ENCODE measurements at regions not wholly inside any gene's neighbourhood (a gene's known extent, or its start where the extent isn't known, plus 50 kb on each side); places are given as distances from the start of the nearest gene placed in this dataset.

DNA sequence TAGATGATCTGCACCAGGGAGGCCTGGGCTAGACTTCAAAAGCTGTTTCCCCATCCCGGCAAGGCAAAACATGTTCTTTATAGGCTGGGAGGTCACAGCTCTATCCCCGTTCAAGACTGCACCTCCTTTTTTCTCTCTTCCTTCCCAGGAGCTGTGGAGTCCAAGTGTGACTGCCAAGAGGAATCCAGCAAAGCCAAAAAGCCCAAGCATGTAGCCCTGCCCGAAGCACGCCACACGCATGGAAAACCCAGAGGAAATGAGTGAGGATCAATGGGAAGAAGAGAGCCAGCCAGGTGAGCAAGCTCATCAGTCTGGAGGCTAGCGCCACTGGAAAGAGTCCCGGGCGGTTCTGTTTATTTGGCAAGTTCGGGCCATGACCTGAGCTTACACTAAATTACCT, 240.4 kb downstream of the PRL start:
- DNase-seq (ENCODE audit: low spot score): no peak

DNA sequence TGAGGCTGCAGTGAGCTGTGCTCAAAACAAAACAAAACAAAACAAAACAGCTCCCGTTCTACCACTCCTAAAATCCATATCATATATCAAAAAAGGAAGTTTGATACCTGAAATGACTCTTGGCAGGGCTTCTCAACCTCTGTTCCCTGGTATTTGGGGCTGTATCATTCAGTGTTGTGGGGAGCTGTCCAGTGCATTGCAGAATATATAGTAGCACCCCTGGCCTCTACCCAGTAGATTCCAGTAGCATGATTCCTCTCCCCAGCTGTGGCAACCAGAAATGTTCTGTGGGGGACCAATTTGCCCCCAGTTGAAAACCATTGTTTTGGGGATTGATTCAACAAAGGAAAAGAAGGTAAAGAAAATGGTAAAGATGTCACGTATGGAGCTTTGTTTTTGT, 238.9 kb downstream of the PRL start:
- DNase-seq (ENCODE audit: low spot score): no peak

DNA sequence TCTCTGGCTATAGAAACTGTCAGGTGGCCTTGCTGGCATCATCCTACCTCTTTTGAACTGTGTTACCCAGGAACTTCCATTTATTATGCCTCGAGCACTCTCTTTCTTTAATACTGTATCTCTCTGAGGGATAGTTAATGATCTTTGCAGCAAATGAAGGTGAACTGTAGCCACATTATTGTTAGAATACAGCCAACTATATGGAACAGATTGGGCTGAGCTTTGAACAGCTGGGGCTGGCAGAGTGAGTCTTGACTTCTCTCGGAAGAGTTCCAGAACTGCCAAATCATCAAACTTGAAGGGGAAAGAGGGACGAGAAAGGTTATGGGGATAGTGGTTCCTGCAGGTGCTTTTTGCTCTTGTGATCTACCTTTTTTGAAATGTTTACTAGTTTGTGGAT, 237.7 kb downstream of the PRL start:
- DNase-seq (ENCODE audit: low spot score): no peak

DNA sequence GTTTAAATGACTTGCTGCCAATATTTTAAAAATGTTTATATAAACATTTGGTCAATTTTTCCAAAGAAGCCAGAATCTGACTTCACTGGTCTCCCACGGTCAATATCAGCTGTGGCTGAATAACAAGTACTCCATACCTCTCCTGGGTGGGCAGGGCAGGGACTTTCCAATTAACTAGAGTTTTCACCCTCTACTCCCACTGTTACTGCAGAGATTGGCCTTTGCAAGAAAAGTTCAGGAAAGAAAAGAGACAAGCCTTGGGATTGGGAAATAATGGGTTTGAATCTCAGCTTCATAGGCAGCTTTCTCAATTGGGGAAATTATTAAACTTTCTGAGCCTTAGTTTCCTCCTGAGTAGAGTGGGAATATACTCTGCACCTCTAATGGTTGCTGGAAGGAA, 236.9 kb downstream of the PRL start:
- no peak for DNase-seq (ENCODE audit: low spot score)

DNA sequence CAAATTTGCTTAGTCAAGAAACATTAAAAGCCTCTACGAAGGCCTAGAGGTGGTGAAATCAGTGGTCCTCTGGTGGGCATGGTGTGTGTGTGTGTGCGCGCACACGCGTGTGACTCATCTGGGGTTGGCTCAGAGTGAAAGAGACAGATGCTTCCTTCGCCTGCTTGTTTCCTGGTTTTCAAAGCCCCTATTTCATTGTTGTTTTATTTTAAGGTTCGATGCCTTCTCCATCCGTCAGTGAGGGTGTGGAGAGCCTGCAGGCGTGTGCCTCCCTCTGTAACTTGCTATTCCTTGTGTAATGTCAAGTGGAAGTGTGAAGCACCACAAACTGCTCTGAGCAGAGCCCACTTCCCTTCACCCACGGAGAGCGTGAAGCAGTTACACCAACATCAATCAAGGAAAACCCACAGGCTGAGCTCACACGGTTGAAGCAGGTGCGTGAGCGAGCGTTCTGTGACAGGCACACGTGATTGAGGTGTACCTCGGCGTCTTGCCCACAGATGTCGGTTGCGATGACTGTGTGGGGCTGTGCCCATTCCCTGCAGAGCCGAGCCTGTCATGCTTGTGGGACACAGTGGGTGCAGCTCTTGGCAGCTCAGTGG, 233.9 kb downstream of the PRL start:
- no peak for DNase-seq (ENCODE audit: low spot score)

DNA sequence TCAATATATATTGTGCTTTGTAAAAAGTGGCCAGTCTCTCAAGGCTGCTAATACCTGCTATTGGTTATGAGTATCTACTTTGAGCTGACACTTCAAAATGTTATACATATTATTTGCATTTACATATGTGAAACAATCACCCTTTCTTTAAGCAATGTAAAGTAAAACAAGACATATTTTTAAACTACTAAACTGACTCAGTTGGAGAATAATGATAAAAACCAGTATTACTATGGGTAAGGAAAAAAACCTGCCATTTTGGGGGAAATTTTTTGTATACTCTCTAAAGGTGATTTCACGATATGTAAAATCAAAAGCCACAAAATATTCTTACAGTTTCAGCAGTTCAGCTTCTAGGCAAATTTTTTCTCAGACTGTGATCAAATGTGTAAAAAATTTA, 232.3 kb downstream of the PRL start:
- DNase-seq (ENCODE audit: low spot score): no peak

DNA sequence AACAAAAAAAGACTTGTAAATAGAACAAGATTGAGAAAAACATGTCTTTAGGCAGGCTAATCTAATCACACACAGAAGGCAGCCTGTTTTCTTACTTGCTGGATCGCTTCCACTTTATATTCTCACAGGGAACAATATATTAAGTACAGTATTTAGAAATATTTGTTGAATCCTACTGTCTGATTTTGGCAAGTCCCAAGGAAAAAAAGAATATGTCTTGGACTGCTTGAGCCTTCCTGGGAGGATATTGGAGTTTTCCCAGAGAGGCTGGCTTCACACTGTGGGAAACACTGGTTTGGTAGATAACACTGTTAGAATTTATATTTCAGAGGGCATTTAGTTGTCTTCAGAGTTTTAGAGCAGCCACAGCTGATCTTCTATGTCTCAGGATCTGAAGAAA, 229.7 kb downstream of the PRL start:
- peak; percentile 79 for DNase-seq (ENCODE audit: low spot score)

DNA sequence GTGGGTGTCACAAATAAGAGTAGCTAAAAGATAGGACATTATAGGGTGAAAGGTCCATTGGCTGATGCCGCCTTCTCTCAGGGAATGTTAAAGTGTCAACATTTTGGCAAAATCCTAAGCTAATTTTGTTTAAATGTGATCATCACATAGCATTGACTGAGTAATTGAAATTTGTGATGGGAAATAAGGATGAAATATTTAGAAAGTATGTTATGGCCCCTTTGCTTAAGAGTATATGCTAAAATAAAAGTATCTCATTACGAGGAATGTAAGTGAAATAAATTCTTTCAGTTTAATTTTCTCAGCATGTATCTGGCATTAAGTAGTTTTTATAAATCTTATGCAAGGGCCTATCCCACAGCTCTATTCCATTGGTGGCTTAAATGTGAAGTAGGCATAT, 229.2 kb downstream of the PRL start:
- no peak for DNase-seq (ENCODE audit: low spot score)

DNA sequence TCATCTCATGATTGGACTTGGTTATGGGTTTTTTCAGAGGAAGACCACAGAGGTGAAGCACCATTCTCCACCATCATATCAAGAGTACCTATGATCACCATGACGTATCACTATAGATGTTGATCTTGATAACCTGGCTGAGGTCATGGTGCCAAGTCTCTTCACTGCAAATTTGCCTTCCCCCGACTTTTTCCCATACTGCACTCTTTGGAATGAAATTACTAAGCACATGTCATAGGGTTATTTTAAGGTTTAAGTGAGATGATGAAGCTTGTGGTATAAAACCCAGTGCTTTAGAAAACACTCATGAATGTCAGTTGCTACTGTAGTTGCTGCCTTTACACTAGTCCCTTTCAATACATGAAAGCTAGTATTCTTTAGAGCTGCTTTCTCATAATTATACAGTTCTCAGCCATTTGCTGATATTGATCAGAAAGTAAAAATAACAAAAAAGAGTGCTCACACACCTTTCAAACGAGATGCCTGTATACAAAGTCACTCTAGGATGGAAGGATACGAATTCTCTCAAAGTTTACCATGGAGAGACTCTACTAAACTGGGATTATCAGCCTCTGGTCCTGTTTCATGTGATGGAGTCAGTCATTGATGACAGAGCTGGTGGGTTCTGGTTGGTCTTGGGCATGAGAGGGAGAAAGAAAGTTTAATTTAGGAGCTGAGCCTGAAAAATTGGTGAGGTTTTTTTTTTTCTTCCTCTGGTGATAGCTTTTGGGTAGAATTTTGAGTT, 228.1 kb downstream of the PRL start:
- DNase-seq (ENCODE audit: low spot score): no peak

DNA sequence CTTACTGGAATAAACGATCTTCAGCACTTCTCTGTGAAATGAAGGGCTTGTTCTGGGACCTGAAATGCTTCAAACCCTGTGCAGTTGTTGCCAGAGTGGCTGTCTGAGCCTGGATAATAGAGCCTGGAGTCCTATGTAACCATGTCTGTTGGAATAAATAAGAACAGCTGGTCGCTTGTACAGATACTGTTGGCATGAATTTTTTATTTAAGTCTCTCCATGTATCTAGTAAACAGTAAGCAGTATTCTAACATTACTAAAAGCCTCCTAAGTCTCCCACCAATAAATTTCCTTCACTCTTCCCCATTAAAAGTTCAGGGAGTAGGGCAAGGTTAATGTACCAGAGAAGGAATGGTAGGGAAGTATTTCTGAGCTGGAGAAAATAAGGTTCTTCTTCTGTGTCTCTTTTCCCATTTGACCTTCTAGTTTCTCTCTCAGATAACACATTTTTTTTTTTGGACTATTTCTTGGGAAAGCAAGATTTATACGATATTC, 227.5 kb downstream of the PRL start:
- DNase-seq (ENCODE audit: low spot score): peak; percentile 40

DNA sequence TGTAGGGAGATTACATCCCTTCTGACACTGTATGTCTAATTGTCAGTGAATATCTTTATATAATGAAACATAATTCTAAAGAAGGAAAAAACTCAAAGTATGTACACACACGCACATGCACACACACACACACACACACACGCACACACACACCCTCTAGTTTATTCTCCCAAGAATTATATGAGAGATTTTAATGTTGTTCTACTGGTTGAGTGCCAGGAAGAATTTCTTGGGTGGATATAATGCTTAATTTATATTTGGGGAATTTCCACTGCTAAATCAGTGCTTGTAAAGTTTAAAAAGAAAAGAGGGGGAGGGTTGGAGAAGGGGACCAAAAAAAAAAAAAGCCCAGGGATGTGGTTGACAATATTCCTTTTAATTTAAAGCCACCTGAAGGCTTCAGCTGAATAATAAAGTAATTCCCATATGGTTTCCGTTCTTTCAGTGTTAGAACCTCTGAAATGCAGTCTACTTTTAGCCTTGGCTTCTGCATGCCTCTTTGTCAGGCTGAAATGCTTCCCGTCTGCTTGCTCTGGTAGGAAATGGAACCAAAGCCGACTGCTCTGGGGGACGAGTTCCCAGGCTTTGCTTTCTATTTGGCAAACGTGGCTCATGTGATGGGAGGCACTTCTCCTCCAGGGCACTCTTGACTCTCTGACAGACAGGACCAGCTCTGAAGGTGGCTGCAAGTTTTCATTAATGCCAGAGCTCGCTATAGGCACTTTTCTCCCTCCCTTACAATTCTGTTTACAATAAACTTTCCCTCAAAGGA, 225.4 kb downstream of the PRL start:
- peak; percentile 80 for DNase-seq (ENCODE audit: low spot score)

DNA sequence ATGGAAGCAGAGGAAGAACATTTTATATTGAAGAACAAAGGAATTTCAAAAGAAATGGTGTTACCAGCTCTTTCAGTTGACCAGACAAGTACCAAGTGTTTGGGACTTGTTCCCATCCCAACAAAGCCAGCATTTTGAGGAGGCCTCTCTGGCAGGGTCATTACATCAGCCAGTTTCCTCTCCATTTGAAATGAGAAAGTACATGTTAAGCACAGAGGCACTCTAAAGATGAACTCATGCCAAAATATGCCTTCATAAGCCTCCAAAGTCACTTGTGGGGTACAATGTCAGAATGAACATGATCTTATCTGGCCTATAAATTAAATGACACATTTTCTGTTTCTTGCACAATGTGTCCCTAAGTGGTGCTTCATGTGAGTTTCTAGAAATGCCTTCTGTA, 223.9 kb downstream of the PRL start:
- DNase-seq (ENCODE audit: low spot score): peak; percentile 43

DNA sequence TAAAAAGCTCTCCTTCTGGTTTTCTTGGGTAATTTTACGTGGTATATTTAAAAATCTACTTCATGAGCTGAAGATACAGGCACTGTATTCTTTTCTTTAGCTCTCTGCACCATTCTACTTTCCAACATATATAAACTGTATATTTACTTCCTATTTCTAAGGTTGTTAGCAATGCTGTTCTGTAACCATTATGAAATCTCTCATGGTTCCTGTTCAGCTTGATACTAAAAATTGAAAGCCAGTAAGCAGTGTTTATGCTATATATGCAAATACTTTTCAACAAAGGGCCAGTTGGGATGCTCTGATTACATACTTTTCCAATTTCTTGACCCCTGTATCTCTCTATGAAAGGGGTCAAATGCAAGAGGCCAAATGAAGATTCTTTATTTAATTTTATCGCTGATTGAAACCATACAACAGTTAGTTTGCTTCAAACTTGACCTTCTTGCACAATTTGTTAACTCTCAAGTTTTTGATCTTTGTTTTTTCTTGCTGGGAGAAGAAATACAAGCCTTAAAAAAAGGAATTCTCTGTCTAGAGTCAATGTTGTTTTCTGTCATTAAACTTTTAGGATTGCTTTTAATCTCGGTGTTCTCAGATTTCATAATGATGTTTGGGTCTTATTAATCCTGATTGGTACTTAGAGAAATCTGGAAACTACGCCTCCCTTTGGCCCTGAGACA, 223.2 kb downstream of the PRL start:
- no peak for DNase-seq (ENCODE audit: low spot score)

DNA sequence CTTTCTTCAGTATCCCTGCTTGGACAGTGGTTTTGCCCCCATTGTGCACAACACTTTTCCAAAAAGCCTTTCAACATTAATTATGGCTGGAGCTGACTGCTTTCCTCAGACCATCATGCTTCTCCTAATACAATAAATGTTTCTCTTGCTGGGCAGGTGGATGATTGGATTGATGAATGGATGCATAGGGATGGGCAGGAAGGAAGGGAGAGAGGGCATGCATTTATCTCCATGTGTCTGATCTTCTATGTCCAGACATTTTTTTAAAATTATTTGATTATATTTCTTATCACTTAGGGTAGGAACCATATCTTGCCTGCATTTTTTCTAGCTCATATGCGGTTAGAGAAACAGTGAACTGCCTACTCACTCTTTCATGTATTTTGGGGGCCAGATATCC, 218.5 kb downstream of the PRL start:
- no peak for DNase-seq (ENCODE audit: low spot score)

DNA sequence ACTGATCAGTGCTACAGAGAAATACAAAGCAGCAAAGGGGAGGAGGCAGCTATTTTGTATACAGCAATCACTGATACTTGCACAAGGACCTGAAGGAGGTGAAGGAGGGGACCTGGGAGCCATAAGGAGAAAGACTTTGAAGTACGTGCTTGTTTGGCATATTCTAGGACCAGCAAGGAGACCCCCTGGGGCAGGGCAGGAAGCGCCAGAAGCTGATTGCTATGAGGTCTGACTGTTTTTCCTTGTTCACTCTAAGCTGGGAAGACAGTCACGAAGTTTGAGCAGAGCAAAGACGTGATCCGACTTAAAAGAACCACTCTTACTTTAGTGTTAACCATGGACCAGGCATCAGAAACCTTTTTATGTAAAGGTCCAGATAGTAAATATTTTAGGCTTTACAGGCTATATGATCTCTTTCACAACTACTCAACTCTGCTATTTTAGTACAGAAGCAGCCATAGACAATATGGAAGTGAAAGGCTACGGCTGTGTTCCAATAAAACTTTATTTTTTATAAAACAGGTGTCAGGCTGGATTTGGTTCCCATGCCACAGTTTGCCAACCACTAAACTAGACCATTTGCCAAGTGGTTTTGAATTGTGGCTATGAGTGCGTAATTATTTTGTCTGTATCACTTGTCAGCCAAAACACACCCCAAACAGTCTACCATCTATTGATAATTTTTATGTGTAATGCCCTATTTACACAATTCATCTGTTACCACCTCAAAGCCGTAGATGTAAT, 217.9 kb downstream of the PRL start:
- DNase-seq (ENCODE audit: low spot score): no peak

DNA sequence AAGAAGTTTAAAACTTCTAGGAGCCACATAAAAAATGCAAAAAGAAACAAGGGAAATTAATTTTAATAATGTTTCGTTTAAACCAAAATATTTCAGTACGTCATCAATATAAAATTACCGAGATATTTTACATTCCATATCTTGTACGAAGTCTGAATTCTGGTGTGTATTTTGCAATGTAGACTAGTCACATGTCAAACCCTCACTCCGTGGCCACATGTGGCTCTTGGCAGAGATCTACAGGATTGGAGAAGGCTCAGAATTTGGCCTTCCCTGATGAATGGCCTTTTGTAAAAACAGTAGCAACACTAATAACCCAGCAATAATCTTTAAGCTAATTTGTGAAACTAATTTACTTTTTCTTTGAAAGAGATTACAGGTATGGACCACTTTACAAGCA, 217.1 kb downstream of the PRL start:
- DNase-seq (ENCODE audit: low spot score): no peak

DNA sequence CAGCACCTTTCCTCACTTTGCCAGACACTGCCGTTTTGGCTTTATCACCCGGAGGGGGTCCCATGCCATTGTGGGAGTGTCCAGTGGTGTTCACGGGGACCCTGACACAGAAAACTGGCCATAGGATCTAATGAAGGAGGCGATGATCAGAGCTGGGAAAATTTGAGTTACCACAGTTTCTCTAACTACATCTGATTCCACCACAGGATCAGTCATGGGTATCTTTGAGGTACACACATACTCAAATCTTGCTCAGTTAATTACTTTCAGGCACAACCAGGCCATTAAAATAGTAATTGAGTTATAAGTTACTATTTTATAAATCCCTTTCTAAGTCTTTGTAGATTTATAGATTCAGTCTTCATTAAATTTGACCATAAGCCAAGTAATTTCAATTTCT, 215.1 kb downstream of the PRL start:
- DNase-seq (ENCODE audit: low spot score): no peak

DNA sequence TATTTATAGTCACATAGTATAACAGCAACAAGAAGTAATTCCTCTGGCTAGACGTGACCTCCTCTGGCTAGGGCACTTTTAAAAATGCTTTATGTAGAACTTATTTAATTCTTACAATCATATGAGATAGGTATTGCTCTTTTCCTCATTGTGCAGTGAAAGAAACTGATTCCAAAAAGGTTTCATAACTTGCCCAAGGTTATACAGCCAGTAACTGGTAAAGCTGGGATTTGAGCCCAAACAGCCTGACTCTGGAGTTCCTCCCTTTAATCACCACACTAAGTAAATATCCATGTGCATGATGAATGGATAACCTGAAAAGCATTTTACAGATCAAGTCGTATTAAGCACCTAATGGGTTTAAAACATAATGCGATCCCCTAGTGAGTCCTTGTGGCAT, 214.6 kb downstream of the PRL start:
- DNase-seq (ENCODE audit: low spot score): no peak

DNA sequence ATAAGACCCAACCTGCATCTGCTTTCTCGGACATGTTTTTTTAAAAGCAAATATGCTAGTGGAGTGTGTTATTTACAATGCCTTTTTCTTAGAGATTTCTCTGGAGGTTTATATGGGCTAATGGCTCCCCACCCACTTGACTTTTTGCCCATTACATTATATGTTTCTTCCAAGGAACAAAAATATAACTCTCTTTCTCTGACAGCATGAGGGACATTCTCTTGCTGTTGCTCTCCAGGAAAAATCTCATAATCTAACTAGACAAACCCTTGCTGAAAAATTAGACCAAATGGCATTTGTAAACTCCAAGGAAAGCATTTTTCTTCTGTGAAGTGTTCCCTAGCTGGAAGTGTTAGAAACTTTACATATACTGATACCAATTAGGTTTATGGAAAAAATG, 213.7 kb downstream of the PRL start:
- DNase-seq (ENCODE audit: low spot score): peak; percentile 47

DNA sequence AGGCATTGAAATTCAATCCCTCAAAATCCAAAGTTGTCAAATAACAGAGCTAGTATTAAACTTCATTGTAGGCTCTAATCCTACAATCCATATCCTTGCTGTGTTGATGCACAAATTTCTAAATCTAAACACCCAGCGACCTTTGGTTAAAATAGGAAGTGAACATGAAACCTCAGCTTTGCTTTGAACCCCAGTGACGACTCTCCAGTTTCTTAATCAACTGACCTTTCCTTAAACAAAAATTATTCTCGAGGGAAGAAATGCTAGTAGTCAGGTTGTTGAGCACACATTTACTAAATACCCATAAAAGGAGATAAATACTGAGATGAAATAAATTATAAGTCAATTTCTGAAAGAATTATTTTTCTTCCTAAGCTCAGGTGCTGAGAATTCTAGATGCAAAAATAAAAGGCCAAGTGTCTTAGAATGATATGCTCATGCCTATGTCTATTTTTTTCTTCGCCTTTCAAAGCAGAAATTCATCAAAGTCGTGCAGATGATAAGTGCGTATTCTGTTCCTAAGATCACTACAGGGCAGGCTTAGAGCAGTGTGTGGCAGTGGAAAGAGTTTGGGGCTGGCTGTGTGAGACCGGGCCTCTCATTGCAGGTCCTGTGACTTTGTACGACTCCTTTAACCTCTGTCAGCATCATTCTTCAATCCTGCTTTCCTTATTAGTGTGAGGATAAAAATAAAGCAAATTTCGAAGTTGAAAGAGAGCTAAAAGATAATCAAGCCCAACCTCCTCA, 208.7 kb downstream of the PRL start:
- no peak for DNase-seq (ENCODE audit: low spot score)

DNA sequence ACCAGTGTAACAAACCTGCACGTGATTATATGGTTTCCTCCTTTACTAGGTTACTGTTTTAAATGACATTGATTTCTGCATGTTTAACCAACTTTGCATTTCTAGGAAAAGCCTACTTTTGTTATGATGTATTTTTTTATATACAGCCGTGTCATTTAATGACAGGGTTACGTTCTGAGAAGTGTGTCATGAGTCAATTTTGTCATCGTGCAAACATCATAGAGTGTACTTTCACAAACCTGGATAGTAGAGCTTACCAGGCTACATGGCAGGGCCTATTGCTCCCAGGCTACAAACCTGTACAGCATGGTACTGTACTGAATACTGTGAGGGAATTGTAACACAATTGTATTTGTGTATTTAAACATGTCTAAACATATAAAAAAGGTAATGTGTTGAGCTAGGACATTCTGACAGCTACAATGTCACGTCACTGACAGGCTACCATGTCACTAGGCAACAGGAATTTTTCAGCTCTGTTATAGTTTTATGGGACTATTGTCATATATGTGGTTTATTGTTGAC, 205.3 kb downstream of the PRL start:
- no peak for DNase-seq (ENCODE audit: low spot score)

Data from umbilical cord (tissue), 1 donor.